Keratinocyte (primary cell): ENCODE measurements at regions not wholly inside any gene's neighbourhood (a gene's known extent, or its start where the extent isn't known, plus 50 kb on each side); places are given as distances from the start of the nearest gene placed in this dataset.

Experiments used
- CTCF ChIP-seq, 3 experiments: IDR thresholded peaks in 1 of 3; conservative IDR thresholded peaks in 1 of 3; optimal IDR thresholded peaks in 1 of 3; 2 replicates in 2 of 3; 3 replicates in 1 of 3; pipeline versions ENCODE3 to v1.5.1; 2011; ENCODE audit warnings: low read length in 3 of 3, mild to moderate bottlenecking in 3 of 3, moderate library complexity in 2 of 3, control low read depth in 1 of 3, inconsistent platforms in 1 of 3; ENCODE audit not compliant: insufficient read depth in 2 of 3; ENCODE audit errors: extremely low read depth in 1 of 3
- EZH2 ChIP-seq: IDR thresholded peaks from one replicate; pipeline ENCODE4 v1.6.1; 2012; ENCODE audit warnings: inconsistent platforms, mild to moderate bottlenecking, low read length, moderate library complexity

DNA sequence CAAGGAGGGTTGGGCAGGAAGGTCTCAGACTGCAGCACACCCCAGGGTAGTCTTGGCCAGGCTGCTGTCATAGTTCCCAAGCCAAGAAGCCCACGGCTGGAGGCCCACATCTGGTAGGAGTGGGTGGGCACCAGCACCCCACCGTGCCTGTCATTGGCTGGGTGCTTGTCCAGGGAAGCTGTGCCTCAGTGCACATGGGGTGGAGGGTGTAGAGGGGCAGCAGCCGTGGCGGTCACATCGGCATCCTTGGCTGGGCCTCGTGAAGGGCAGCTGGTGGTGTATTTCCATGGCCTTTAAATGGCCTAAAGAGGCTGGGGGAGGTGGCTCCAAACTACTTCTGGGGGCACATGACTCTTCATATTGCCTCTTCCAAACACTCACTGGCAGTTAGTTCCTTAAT, 119.6 kb upstream of the USP24 start:
- TF ChIP-seq CTCF (optimal IDR thresholded peaks at IDR 0.05 in 1 of 3, IDR thresholded peaks at IDR 0.05 in 1 of 3, conservative IDR thresholded peaks at IDR 0.05 in 1 of 3; ENCODE audit: extremely low read depth in 1 of 3, insufficient read depth in 2 of 3, low read length in 3 of 3) (no peak), EZH2 (no peak)
